Lower leg skin (tissue), 3 donors: ENCODE measurements at regions not wholly inside any gene's neighbourhood (a gene's known extent, or its start where the extent isn't known, plus 50 kb on each side); places are given as distances from the start of the nearest gene placed in this dataset.

Source experiments
- POLR2A ChIP-seq, 2 donors: fragments of 450-650 bp; IDR thresholded peaks; one replicate each; pipeline ENCODE4 v1.6.1; 2016 to 2017; ENCODE audit warnings: antibody characterized with exemption in 2 of 2, mild to moderate bottlenecking in 1 of 2, moderate library complexity in 1 of 2
- TF ChIP-seq, protein P1 (sequence below), 3 donors: fragments of 450-650 bp; IDR thresholded peaks; one replicate each; pipeline ENCODE4 v1.5.1; 2016; ENCODE audit warnings: antibody characterized with exemption in 3 of 3, mild to moderate bottlenecking in 3 of 3, moderate library complexity in 2 of 3

DNA sequence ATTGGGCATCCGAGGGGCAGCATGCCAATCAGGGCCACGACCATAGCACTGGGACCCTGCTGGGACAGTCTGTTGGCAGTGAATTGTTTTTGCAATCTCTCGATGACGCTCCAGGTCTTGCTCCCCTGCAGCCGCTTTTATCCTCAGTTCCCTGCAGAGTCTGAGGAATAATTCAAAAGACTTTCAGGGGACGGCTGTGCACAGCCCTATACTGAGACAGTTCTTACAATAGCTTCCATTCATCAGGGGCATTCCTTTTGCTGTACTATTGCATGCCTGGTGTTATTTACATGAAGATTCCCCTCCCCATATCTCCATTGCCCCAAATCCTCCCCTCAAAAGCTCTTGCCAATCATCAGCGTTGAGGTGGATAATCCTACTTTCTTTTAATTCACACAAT is 163.3 kb upstream of the WWC1 start:
- TF ChIP-seq POLR2A (IDR thresholded peaks at IDR 0.05) = no peak
- TF ChIP-seq, protein P1, sequence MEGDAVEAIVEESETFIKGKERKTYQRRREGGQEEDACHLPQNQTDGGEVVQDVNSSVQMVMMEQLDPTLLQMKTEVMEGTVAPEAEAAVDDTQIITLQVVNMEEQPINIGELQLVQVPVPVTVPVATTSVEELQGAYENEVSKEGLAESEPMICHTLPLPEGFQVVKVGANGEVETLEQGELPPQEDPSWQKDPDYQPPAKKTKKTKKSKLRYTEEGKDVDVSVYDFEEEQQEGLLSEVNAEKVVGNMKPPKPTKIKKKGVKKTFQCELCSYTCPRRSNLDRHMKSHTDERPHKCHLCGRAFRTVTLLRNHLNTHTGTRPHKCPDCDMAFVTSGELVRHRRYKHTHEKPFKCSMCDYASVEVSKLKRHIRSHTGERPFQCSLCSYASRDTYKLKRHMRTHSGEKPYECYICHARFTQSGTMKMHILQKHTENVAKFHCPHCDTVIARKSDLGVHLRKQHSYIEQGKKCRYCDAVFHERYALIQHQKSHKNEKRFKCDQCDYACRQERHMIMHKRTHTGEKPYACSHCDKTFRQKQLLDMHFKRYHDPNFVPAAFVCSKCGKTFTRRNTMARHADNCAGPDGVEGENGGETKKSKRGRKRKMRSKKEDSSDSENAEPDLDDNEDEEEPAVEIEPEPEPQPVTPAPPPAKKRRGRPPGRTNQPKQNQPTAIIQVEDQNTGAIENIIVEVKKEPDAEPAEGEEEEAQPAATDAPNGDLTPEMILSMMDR (IDR thresholded peaks at IDR 0.05) = no peak
